DMS79 (cell line): ENCODE measurements at regions not wholly inside any gene's neighbourhood (a gene's known extent, or its start where the extent isn't known, plus 50 kb on each side); places are given as distances from the start of the nearest gene placed in this dataset.

Source experiments
- DNase-seq: peaks from one replicate; lab custom pipeline; 2025; lab: John Stamatoyannopoulos, UW

- no peak for DNase-seq
These were observed 162.0 kb downstream of the MDFIC start for GRCh38 chr7:115083935-115084334.

- DNase-seq: no peak
These were observed 159.9 kb downstream of the MDFIC start for GRCh38 chr7:115081772-115082171.

GRCh38 chr7:115078851-115079250, 157.0 kb downstream of the MDFIC start:
- DNase-seq: no peak

- DNase-seq: no peak
These were observed 156.5 kb downstream of the MDFIC start for GRCh38 chr7:115078386-115078785.

GRCh38 chr7:115070311-115070710, 148.4 kb downstream of the MDFIC start:
- DNase-seq: no peak
